RWPE2 (cell line): ENCODE measurements at regions not wholly inside any gene's neighbourhood (a gene's known extent, or its start where the extent isn't known, plus 50 kb on each side); places are given as distances from the start of the nearest gene placed in this dataset.

Experiments
- ATAC-seq: fragments of 200-7000 bp; cut with Tn5 transposase; 3 replicates; pipeline ENCODE4 v1.9.1; 2021; ENCODE audit warnings: low read depth
- DNase-seq: peaks from one replicate; pipeline ENCODE4 v3.0.0-alpha.2; 2020; ENCODE audit warnings: low spot score
- H3K27ac ChIP-seq: fragments of 450-650 bp; 2 replicates; pipeline ENCODE4 v1.5.1; 2017; ENCODE audit warnings: mild to moderate bottlenecking; ENCODE audit not compliant: poor library complexity, severe bottlenecking
- H3K27me3 ChIP-seq: fragments of 250-450 bp; sonication (Bioruptor Pico); 2 replicates; pipeline ENCODE4 v1.5.1; 2021; ENCODE audit warnings: mild to moderate bottlenecking, moderate library complexity; ENCODE audit not compliant: insufficient read depth, poor library complexity, severe bottlenecking
- H3K36me3 ChIP-seq: fragments of 250-450 bp; sonication (Bioruptor Pico); 2 replicates; pipeline ENCODE4 v1.5.1; 2020; ENCODE audit warnings: low read depth, mild to moderate bottlenecking, moderate library complexity
- H3K4me1 ChIP-seq: fragments of 250-450 bp; sonication (Bioruptor Pico); 2 replicates; pipeline ENCODE4 v1.5.1; 2021; ENCODE audit warnings: mild to moderate bottlenecking, moderate library complexity; ENCODE audit not compliant: insufficient read depth, poor library complexity, severe bottlenecking
- H3K4me3 ChIP-seq: fragments of 250-450 bp; sonication (Bioruptor Pico); 2 replicates; pipeline ENCODE4 v1.5.1; 2021; ENCODE audit warnings: mild to moderate bottlenecking, moderate library complexity; ENCODE audit not compliant: severe bottlenecking
- H3K9me3 ChIP-seq: fragments of 250-450 bp; sonication (Bioruptor Pico); 2 replicates; pipeline ENCODE4 v1.5.1; 2021; ENCODE audit warnings: mild to moderate bottlenecking, moderate library complexity; ENCODE audit not compliant: severe bottlenecking
- TF ChIP-seq, protein P1 (sequence below): fragments of 450-650 bp; IDR thresholded peaks from one replicate; pipeline ENCODE4 v1.5.1; 2017; ENCODE audit warnings: mild to moderate bottlenecking, moderate library complexity; ENCODE audit not compliant: poor library complexity, severe bottlenecking

GRCh38 chr10:21364196-21365114 is 161.0 kb downstream of the SKIDA1 start:
- Histone ChIP-seq H3K27ac (peak overlapping the region; percentile 97), H3K4me1 (peaks cover 46% of the 10 kb centered on the region), H3K4me3 (no peak overlapping the region), H3K9me3 (no peaks in the 10 kb centered on the region), H3K36me3 (no peaks in the 10 kb centered on the region), H3K27me3 (no peaks in the 10 kb centered on the region)
- TF ChIP-seq, protein P1, sequence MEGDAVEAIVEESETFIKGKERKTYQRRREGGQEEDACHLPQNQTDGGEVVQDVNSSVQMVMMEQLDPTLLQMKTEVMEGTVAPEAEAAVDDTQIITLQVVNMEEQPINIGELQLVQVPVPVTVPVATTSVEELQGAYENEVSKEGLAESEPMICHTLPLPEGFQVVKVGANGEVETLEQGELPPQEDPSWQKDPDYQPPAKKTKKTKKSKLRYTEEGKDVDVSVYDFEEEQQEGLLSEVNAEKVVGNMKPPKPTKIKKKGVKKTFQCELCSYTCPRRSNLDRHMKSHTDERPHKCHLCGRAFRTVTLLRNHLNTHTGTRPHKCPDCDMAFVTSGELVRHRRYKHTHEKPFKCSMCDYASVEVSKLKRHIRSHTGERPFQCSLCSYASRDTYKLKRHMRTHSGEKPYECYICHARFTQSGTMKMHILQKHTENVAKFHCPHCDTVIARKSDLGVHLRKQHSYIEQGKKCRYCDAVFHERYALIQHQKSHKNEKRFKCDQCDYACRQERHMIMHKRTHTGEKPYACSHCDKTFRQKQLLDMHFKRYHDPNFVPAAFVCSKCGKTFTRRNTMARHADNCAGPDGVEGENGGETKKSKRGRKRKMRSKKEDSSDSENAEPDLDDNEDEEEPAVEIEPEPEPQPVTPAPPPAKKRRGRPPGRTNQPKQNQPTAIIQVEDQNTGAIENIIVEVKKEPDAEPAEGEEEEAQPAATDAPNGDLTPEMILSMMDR = no peak
- DNase-seq = peak; percentile 85
- peak; percentile 83 for ATAC-seq

DNA sequence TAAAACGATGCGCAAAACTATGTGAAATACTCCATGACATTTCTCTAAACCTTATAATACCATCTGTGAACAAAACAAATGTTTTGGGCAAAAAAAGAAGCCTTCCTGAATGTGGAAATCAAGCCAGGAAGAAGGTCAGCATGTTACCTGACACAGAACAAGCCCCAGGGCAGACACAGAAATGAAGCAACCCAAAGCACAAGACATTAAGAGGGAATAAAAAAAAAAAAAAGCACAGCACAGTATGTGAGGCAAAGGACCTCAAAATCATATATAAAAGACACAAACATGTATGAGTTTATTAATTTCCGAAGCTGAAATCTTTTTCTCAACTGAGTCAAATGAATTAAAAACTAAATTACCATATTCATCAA is 161.8 kb downstream of the SKIDA1 start:
- peak overlapping the region; percentile 97 for H3K27ac ChIP-seq
- no peak for DNase-seq
- no peaks in the 10 kb centered on the region for H3K36me3 ChIP-seq
- H3K27me3 ChIP-seq = no peaks in the 10 kb centered on the region
- no peak overlapping the region for H3K4me3 ChIP-seq
- TF ChIP-seq, protein P1 = no peak
- H3K4me1 ChIP-seq = peaks cover 39% of the 10 kb centered on the region
- H3K9me3 ChIP-seq = no peaks in the 10 kb centered on the region
- peak; percentile 10; the same call in 1 of the 3 replicates for ATAC-seq

DNA sequence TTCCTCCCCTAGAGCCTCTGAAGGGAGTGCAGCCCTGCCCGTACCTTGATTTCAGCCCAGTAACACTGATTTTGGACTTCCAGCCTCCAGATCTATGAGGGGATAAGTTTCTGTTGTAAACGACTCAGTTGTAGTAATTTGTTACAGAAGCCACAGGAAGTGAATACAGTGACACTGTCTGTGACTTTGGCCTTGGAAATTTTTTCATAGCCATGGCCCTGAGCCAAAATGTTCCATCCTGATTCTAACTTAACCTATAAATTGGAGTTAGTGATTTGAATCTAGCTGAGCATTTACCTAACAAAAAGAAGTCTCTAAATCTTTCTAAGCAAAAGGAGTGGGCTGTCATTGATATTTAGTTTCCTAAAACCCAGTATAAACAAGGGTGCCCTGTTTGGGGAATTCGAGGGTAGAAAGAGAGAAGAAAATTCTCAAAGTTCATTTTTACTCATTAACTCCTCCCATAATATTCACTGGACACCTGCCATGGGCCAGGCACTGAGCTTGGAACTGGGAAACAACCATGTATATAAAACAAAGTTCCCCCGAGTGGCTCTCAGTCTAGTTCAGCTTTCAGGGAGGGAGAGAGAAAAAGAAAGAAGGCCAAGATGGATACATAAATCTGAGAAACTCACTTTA is 162.3 kb downstream of the SKIDA1 start:
- ATAC-seq = no peak; the same call in 2 of the 3 replicates
- Histone ChIP-seq H3K27ac (peak overlapping the region; percentile 97), H3K36me3 (no peaks in the 10 kb centered on the region), H3K4me1 (peaks cover 35% of the 10 kb centered on the region), H3K9me3 (no peaks in the 10 kb centered on the region), H3K4me3 (no peak overlapping the region), H3K27me3 (no peaks in the 10 kb centered on the region)
- DNase-seq = no peak
- TF ChIP-seq, protein P1 = no peak

- DNase-seq = no peak
- peaks cover 26% of the 10 kb centered on the region for H3K4me1 ChIP-seq
Measured at GRCh38 chr10:21359202-21359601, 166.3 kb downstream of the SKIDA1 start.

More at GRCh38 chr10:21359202-21359601, 166.3 kb downstream of the SKIDA1 start:
- H3K36me3 ChIP-seq = no peaks in the 10 kb centered on the region
- H3K4me3 ChIP-seq = no peak overlapping the region
- no peak for ATAC-seq
- H3K27ac ChIP-seq = no peak overlapping the region
- no peaks in the 10 kb centered on the region for H3K9me3 ChIP-seq
- no peaks in the 10 kb centered on the region for H3K27me3 ChIP-seq
- TF ChIP-seq, protein P1 = no peak
